Suppressor macrophage (primary cell): ENCODE measurements at regions not wholly inside any gene's neighbourhood (a gene's known extent, or its start where the extent isn't known, plus 50 kb on each side); places are given as distances from the start of the nearest gene placed in this dataset.

Experiments used
- DNase-seq, 4 experiments: peaks; one replicate each; pipeline ENCODE4 v3.0.0-alpha.2; 2020 to 2022

- peak; percentile 98 to 100 (median 98) for DNase-seq
Observed at GRCh38 chr13:40401911-40402776, 264.3 kb downstream of the FOXO1 start.

- DNase-seq: no peak
Observed at GRCh38 chr13:40402931-40403431, 263.5 kb downstream of the FOXO1 start.

- no peak for DNase-seq
Observed at GRCh38 chr13:40403509-40404241, 262.8 kb downstream of the FOXO1 start.

- DNase-seq: no peak
Observed at GRCh38 chr13:40404407-40404806, 262.0 kb downstream of the FOXO1 start.

GRCh38 chr13:40404967-40405716 lies 261.3 kb downstream of the FOXO1 start:
- no peak for DNase-seq

GRCh38 chr13:40406405-40407120 lies 259.9 kb downstream of the FOXO1 start:
- no peak for DNase-seq

GRCh38 chr13:40407567-40407966 lies 258.9 kb downstream of the FOXO1 start:
- DNase-seq: no peak

GRCh38 chr13:40408602-40409001 lies 257.8 kb downstream of the FOXO1 start:
- peak in 3 of 4 experiments; percentile 36 to 61 (median 55) for DNase-seq

- DNase-seq: no peak
Observed at GRCh38 chr13:40409278-40409677, 257.2 kb downstream of the FOXO1 start.

GRCh38 chr13:40410315-40410714 lies 256.1 kb downstream of the FOXO1 start:
- DNase-seq: no peak

- DNase-seq: no peak
Observed at GRCh38 chr13:40420160-40420740, 246.2 kb downstream of the FOXO1 start.

- no peak for DNase-seq
Observed at GRCh38 chr13:40422588-40423235, 243.7 kb downstream of the FOXO1 start.

GRCh38 chr13:40428354-40428753 lies 238.1 kb downstream of the FOXO1 start:
- DNase-seq: peak; percentile 68 to 87 (median 80)

- peak in 2 of 4 experiments; percentile 34 to 49 for DNase-seq
Observed at GRCh38 chr13:40429706-40430545, 236.5 kb downstream of the FOXO1 start.

- no peak for DNase-seq
Observed at GRCh38 chr13:40432018-40432978, 234.1 kb downstream of the FOXO1 start.

- DNase-seq: no peak
Observed at GRCh38 chr13:40433001-40433400, 233.4 kb downstream of the FOXO1 start.

GRCh38 chr13:40433577-40433976 lies 232.9 kb downstream of the FOXO1 start:
- DNase-seq: peak in 3 of 4 experiments; percentile 23 to 44 (median 43)

- no peak for DNase-seq
Observed at GRCh38 chr13:40434516-40435397, 231.7 kb downstream of the FOXO1 start.
